Stimulated activated CD8-positive, alpha-beta memory T cell treated with anti-CD3 and anti-CD28 coated beads, Interleukin-7, amount 100 ng/mL, for 4 hours (primary cell): ENCODE measurements at regions not wholly inside any gene's neighbourhood (a gene's known extent, or its start where the extent isn't known, plus 50 kb on each side); places are given as distances from the start of the nearest gene placed in this dataset.

ENCODE experiments used
- DNase-seq, 2 donors: peaks; one replicate each; pipeline ENCODE4 v3.0.0-alpha.2; 2020; ENCODE audit warnings: low read depth in 2 of 2

DNA sequence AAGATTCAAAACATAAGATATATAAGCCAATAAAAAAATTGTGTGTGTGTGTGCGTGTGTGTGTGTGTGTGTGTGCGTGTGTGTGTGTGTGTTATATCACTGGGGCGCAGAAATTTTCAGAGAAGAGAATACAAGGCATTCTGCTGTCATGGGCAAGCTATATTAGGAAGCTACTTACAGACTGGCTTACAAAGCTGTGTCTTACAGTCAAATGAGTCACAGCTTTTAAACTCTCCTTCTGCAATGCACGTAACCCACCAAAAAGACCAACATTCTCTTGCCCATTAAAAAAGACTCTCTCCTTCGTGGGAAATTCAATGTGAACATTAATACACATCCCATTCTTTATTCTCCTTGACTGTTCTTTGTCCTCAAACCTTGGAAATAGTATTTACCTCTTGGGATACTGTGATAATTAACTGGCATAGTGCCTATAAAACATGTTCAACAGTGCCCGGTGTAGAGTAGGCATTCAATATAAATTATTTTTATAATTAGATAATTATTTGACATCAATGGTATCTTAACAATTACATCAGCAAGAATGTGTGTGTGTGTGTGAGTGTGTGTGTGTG is 860.4 kb upstream of the SOX9 start:
- DNase-seq: no peak

DNA sequence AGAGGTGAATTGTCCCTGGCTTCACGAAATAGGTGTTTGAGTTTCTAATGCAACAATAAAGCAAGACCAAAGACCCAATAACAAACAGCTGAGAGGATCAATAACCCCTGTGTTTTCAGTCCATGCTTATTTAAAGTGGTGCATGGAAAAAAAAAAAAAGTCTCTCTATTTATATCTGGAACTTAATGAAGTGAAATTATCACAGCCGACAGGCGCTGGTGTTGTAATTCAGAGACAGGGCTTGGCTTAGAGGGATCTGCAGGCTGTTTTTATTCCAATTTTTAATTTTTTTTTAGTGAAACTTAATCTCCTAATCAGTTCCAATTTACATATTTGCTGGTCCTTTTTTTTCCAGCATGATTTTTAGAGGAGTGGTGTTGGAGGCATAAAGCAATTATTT is 858.2 kb upstream of the SOX9 start:
- no peak for DNase-seq

DNA sequence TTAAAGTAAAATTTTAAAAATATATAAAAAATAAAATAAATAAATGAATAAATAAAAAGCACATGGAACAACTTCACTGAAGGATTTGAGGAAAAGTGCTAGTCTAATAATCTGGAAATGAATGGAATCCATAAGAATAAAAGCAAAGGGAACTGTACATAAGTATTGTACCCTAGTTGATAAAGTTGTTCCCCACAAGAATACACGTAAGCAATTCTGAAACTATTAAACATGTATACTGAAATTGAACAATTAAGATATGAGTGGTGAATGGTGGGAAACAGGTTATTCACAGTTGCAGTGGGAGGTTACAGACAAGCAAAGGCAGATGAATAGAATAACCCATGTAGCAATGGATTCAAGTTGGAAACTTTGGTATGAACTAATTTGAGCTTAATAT is 853.2 kb upstream of the SOX9 start:
- no peak for DNase-seq

DNA sequence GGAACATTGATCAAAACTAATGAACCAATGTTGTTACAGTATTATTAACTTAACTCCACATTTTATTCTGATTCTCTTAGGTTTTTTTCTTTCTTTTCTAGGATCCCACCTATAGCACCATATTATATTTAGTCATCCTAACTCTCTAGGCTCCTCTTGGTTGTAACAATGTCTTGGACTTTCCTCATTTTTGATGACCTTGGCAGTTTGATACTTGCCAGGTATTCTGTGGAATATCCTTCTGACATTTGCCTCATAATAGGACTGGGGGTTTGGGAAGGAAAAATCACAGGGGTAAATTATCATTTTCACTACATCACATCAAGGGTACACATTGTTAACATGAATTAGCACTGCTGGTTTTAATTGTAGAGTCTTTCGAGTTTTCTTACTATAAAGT is 851.6 kb upstream of the SOX9 start:
- DNase-seq: no peak

DNA sequence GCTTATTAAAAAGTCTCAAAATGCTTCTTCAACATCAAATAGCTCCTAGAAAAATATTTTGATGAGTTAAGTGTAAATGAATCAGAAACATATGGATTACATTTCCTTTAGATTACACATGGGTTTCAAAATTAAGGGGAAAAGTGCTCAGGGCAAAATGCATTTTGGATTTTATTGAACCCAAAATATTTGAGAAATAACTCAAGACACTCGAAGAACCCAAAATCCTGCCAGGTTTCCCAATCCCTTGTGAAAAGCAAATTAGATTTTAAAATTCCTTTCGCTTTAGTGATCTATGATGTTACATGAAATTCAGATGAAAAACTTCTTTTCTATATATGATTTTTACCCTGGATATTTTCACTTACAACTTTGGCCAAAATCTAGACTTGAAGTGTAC is 847.4 kb upstream of the SOX9 start:
- no peak for DNase-seq

DNA sequence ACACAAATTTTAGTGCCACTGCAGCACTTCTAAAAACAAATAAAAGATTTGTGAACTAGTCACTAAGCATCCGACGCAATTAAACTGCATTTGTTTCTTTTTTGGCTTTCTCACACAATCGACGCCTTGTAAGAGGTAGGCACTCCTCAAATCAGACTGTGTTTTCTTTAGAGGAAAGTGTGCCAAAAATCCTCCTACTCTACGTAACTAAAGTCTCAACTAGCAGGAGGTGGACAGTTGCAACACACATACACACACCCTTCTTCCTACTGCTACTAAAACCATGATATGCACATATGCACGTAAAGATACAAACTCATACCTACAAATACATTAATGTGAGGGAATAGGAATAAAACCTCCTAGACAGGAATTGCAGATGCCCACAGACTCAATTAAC is 844.7 kb upstream of the SOX9 start:
- no peak for DNase-seq

DNA sequence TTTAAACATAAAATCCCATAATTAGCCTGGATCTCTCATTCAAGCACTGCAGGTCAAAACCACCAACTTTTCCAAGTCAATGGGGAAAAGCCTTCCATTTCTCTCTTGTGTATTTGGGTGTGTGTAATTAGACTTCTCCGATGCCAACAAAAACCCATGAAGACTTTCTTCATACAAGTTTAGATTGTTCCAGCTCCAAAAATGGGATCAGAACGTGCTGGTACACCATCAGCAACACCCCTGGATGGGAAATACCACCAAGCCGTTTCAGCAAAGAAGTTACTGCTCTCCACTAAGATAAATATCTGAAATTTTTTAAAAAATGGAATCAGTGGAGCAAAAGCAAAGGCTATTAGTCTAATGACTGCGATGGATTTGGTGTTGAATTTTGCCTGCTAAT is 837.3 kb upstream of the SOX9 start:
- no peak for DNase-seq

DNA sequence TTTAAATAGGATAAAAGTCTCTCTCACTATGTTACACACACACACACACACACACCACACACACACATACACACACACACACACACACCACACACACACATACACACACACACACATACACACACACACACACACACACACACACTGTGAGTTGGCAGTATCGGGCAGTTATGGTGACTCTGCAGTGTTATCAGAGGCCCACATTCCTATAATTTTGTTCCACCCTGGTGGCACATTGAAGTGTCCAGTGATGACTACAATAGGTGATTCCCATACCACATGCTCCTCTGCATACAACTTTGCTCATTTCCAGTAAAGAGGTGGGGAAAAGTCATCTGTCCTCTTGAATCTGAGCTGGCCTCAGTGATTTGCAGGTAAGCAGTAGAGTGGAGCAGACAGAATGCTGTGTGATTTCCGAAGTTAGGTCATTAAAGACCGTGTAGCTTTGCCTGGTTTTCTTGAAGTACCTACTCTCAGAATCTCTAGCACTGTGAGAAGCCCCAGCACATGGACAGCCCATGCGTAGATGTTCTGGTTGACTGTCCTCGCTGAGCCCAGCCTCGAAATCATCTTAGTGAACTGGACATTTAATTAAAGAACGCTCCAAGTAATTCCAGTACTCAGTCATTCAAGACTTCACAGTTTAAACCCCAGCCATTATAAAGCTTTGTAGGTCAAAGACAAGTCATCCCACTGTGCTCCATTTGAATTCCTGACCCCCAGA is 836.6 kb upstream of the SOX9 start:
- DNase-seq: no peak

DNA sequence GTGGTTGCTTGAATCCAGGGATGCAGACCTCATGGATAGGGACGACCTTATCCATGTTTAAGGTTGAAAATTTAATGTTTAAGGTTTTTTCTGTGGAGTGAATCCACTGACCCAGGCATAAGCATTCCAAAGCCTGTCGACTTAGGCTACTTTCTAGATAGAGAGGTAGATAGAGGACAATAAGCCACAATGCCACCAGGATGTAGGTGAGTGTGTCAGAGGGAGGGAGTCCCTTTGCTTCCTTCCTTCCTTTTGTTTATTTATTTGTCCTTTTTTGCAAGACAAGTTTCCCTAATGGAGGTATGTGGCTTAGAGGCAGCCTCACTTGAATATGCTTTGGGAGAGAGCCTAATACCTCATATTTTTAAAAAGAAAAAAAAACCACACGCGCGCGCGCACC is 834.2 kb upstream of the SOX9 start:
- no peak for DNase-seq

DNA sequence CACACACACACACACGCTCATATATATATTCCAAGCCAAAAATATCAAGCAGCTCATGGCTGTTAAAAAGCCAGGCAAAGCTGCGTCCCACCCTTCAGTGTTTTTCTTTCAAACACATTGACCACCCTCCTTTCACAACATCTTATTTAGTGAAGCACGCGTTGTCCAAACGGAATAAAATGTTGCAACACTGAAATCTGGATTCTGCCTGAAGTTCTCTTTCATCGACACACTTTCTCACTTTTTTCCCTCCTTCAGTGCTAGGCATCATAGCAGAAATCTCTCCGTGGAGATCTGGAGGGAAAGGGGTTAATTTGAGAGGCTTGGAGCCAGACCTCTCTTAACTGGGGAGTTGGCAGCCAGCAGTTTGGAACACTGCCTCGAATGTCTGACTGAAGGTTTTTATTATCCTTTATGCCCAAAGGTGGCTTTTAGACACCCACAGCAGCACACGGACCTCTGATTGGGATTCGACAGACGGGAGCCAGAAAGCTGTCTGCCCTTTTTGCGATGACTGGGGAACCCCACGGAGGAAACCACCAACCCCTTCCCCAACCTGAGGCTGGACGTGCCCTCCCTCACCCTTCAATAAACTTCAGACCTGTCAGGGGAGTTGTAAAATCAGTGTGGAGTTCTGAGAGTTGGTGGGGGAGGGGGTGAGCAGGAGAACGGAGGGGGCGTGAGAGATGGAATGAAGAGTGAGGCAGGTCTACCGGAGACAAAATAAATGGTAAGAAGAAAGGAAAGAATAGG is 833.6 kb upstream of the SOX9 start:
- no peak for DNase-seq

DNA sequence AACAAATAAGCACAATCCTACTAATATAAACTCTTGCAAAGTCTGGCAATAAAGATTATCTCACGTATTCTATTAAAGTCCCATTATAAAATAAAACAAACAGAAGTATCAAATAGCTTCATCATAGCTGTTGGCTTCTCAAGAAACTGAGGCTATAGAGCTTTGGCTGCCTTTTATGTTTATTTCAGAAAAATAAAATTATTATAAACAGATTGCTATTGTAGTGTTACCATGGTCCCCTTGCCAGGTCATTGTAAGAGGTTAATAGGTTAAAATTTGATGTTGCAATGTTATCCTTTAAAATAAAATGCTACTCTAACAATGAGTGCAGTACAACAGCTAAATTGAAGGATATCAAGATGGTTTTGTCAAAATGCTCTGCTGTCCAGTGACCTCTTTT is 828.8 kb upstream of the SOX9 start:
- DNase-seq: no peak

DNA sequence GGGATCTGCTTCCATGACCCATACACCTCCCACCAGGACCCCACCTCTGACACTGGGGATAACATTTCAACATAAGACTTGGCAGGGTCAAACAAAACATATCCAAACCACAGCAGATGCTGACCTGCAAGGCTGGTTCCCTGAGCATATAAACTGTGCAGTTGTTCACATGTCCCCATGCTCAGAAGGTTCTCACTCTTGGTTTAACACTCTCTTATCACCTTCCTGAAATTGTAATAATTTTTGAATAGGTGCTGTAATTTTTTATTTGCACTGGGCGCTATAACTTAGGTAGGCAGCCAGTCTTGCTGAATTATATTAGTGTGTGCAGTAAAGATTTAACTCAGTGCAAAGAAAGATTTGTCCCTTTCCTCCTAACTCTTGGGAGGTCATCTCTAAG is 824.8 kb upstream of the SOX9 start:
- DNase-seq: no peak

DNA sequence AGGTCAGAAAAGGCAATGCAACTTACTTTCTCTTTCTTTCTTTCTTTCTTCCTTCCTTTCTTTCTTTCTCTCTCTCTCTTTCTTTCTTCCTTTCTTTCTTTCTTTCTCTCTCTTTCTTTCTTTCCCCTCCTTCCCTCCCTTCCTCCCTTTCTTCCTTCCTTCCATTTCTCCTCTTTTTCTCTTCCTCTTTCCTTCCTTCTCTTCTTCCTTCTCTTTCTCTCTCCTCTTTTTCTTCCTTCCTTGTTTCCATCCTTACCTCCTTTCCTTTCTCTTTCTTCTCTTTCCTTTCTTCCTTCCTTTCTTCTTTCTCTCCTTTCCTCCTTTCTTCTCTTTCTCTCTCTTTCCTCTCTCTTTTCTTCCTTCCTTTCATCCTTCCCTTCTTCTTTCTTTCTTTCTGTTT is 819.8 kb upstream of the SOX9 start:
- DNase-seq: no peak

DNA sequence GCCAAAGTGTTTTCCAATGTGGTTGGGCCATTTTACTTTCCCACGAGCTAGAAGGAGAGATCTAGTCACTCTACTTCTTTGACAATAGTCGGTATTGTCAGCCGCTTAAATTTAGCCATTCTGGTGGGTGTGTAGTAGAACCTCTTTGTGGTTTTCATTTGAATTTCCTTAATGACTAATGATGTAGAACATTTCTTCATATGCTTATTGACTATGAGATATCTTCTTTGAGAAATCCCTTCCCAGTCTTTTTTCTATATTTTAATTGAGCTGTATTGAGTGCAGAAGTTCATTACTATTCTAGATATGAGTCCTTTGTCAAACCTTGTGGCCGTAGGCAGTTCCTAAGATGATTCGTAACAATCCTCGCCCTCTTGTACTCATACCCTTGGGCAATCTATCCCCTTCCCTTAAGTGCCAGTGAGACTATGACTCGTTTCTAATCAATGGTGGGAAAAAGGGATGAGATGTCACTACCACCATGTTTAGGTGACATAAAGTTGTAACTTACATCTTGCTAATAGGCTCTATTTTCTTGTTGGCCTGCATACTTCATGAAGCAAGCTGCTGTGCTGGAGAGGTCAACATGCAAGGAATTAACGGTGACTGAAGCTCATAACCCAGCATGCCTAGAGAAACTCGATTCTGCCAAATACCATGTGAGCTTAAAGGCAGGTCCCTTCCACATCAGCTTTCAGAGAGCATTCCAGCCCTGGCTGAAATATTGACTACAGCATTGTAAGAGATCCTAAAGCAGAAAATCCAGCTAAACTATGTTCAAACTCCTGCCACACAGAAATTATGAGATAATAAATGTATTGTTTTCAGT is 817.9 kb upstream of the SOX9 start:
- no peak for DNase-seq

DNA sequence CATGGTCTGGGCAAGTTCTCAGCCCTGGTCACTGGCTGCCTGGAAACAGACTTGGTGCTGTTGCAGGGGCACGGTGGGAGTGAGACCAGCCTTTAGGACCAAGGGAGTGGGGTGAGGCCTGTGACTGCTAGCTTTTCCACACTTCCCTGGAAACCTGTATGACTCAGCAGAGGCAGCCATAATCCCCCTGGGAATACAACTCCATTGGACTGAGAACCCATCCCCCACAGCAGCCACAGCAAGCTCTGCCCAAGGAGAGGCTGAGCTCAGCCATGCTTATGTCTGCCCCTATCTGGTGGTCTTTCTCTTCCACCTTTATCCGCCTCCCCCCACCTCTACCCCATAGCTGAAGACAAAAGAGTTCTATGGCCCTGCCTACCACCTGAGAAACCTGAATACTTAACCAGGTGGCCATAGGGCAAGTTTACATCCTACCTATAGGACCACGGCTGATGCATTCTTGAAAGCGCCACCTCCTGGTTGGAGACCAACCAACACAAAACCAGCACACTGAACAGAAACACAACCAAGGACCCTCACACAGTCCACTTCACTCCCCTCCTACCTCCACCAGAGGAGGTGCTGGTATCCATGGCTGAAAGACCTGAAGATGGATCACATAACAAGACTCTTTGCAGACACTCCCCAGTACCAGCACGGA is 816.2 kb upstream of the SOX9 start:
- no peak for DNase-seq

DNA sequence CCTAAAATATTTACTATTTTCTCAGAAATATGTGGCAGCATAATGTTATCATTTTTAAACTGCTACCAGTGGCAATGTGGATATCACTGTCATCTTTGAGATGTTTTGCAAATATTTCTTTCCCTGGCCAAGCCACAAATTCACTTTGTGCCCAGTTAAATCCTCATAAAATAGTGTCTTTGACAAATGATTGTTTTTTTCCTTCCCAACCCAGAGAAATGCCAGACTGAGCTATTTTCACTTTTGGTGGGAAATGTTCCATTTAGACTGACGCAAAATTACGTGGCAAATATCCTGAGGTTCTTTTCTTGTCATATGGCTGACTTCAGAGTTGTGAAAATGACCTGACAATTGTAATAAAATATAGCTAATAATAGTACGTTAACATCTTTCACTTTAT is 807.0 kb upstream of the SOX9 start:
- no peak for DNase-seq

DNA sequence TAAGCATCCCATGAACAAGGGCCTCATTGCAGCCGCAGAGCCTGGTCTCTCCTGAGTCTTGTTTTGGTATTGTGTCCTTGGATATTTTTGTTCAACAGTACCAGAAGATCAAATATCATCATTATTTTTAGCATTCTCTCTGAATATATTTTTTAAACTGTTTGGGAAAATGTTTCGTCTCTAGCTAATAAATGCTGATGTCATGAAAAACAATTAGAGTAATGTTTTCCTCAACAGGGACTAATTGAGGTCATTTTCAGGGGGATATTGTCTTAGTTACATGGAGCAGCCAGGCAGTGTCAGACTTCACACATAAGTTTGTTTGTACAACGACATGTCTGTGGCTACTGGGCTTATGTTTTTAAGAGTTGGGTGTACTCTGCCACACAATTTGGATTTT is 805.3 kb upstream of the SOX9 start:
- DNase-seq: no peak

DNA sequence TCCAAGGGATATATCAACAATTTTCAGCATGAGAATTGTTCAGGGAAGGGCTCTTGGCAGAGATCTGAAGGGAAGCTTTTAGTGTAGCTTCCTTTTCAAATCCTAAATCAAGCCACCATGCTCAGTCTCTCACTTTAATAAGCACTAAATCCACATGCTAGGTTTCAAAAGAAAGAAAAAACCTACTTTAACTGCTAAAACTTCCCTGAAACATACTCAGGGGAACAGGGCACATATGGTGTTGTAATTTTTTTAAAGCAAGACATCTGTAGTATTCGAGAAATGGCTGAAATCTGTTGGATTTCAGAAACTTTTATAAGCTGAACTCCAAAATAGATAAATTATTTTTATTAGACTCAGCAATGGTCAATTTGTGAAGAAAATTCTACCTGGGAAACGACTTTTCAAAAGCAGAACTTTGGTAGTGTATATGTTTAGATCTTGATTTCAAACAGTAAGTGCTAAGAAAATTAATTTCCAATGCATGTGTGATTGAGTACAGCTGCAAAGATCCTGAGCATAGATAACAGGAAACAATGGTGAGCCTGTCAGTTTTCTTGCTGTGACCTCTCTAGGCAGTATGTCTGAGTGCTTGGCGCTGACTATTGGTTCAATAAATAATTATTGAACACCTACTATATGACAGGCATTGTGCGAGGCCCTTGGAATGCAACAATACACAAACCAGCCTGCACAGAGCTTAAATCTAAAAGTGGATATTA is 804.5 kb upstream of the SOX9 start:
- DNase-seq: no peak

DNA sequence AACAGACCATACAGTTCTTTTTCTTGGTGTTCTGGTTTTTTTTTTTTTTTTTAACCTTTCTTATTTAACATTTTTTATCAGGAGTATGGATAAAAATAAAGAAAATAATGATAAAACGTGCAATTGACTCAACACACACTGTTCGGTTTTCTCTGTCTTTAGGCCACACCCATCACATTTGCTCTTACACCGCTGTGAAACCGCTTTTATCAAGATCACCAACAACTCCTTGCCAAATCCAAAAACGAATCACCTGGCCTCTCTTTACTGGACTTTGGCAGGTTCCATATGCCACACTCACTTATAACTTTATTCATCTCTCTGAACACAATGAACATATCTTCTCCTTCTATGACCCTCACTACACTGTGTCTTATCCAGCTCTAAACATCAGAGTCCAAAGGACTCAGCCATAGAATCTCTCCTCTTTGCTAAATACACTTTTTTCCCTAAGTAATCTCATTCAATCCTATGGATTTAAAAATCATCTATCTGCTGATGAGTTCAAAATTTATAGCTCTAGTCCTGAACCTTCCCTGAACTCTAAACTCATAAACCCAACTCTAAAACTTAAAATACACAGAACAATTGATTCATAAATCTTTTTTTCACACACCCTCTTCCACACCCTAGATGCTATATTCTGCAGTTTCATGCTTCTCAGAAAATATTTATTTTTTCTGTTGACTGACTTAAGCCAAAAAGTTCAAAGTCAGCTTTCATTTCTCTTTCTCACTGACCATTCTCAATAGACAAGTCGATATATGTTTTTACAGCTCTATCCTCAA is 800.6 kb upstream of the SOX9 start:
- no peak for DNase-seq

DNA sequence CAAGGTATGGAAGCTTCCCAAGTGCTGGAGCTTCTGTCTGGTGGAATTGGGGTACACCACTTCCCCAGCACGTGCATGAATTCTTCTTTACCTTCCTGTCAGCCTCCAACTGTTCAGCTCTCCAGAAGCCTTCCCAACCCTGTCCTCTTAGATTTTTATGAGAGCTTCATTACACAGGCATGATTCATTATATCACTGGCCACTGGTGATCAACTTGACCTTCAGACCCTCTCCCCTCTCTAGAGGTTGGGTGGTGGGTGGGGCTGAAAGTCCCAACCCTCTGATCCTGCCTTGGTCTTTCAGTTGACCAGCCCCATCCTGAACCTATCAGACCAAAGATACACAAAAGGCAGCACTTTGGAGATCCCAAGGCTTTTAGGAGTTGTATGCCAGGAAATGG is 795.7 kb upstream of the SOX9 start:
- DNase-seq: no peak
